Endodermal cell (in vitro differentiated cells): ENCODE measurements at regions not wholly inside any gene's neighbourhood (a gene's known extent, or its start where the extent isn't known, plus 50 kb on each side); places are given as distances from the start of the nearest gene placed in this dataset.

Source experiments
- DNase-seq: peaks from one replicate; pipeline ENCODE4 v3.0.0-alpha.2; 2017
- H3K27ac ChIP-seq: 2 replicates; pipeline ENCODE4 v1.5.1; 2013; ENCODE audit warnings: mild to moderate bottlenecking, low read depth, low read length, moderate library complexity
- H3K27me3 ChIP-seq: 2 replicates; pipeline ENCODE4 v1.6.1; 2013; ENCODE audit warnings: mild to moderate bottlenecking, low read length, moderate library complexity; ENCODE audit not compliant: insufficient read depth, control insufficient read depth, poor library complexity, severe bottlenecking
- H3K36me3 ChIP-seq: 2 replicates; pipeline ENCODE4 v1.7.0; 2013; ENCODE audit warnings: mild to moderate bottlenecking, low read length, moderate library complexity; ENCODE audit not compliant: control insufficient read depth, insufficient read depth
- H3K4me1 ChIP-seq: one replicate; pipeline ENCODE4 v1.7.0; 2013; ENCODE audit warnings: low read length; ENCODE audit not compliant: control insufficient read depth, insufficient read depth
- H3K4me3 ChIP-seq: 2 replicates; pipeline ENCODE4 v1.5.1; 2013; ENCODE audit warnings: mild to moderate bottlenecking, low read length, moderate library complexity
- H3K9ac ChIP-seq: 2 replicates; pipeline ENCODE4 v1.6.1; 2013; ENCODE audit warnings: mild to moderate bottlenecking, low read length, moderate library complexity; ENCODE audit not compliant: poor library complexity, severe bottlenecking; ENCODE audit errors: extremely low read depth
- H3K9me3 ChIP-seq: 2 replicates; pipeline ENCODE4 v1.6.1; 2013; ENCODE audit warnings: mild to moderate bottlenecking, low read length, moderate library complexity; ENCODE audit not compliant: control insufficient read depth
- H3K27ac Mint-ChIP-seq: 2 replicates; pipeline ENCODE4 v1.8.0; 2020; ENCODE audit warnings: mixed read lengths
- H3K27me3 Mint-ChIP-seq: 2 replicates; pipeline ENCODE4 v1.8.0; 2021; ENCODE audit warnings: mild to moderate bottlenecking, mixed read lengths; ENCODE audit not compliant: insufficient read depth
- H3K36me3 Mint-ChIP-seq: 2 replicates; pipeline ENCODE4 v1.8.0; 2020; ENCODE audit warnings: low read depth, mixed read lengths
- H3K4me1 Mint-ChIP-seq: 2 replicates; pipeline ENCODE4 v1.8.0; 2020; ENCODE audit warnings: mixed read lengths
- H3K4me3 Mint-ChIP-seq: 2 replicates; pipeline ENCODE4 v1.8.0; 2020; ENCODE audit warnings: mild to moderate bottlenecking, moderate library complexity, mixed read lengths
- H3K9me3 Mint-ChIP-seq: 2 replicates; pipeline ENCODE4 v1.8.0; 2020; ENCODE audit warnings: mild to moderate bottlenecking, mixed read lengths
- WGBS, 2 experiments: methylation state at CpG; one replicate each; pipeline versions ENCODE4 v1.1.5 to v1.1.7; 2013; ENCODE audit warnings: missing lambda C conversion rate in 2 of 2, mixed read lengths in 1 of 2; ENCODE audit not compliant: insufficient coverage in 1 of 2, insufficient read length in 1 of 2; 5-methylcytosine and 5-hydroxymethylcytosine counted together
- TF ChIP-seq, protein P1 (sequence below): fragments of 200-600 bp; sonication (generic); conservative IDR thresholded peaks from 2 replicates; pipeline ENCODE4 v1.5.0; 2021; ENCODE audit warnings: antibody characterized with exemption, mild to moderate bottlenecking

GRCh38 chr3:46135475-46135874 is 72.6 kb downstream of the CCR1 start:
- DNase-seq, result no peak
- Histone ChIP-seq H3K9ac (no peak overlapping the region), H3K36me3 (no peaks in the 10 kb centered on the region), H3K4me3 (no peak overlapping the region), H3K27ac (no peak overlapping the region), H3K27me3 (no peaks in the 10 kb centered on the region), H3K9me3 (no peaks in the 10 kb centered on the region), H3K4me1 (no peaks in the 10 kb centered on the region)
- no peak overlapping the region for H3K4me3 Mint-ChIP-seq
- H3K27me3 Mint-ChIP-seq, result no peaks in the 10 kb centered on the region
- H3K4me1 Mint-ChIP-seq, result no peaks in the 10 kb centered on the region
- H3K27ac Mint-ChIP-seq, result no peak overlapping the region
- no peaks in the 10 kb centered on the region for H3K36me3 Mint-ChIP-seq
- TF ChIP-seq, protein P1, sequence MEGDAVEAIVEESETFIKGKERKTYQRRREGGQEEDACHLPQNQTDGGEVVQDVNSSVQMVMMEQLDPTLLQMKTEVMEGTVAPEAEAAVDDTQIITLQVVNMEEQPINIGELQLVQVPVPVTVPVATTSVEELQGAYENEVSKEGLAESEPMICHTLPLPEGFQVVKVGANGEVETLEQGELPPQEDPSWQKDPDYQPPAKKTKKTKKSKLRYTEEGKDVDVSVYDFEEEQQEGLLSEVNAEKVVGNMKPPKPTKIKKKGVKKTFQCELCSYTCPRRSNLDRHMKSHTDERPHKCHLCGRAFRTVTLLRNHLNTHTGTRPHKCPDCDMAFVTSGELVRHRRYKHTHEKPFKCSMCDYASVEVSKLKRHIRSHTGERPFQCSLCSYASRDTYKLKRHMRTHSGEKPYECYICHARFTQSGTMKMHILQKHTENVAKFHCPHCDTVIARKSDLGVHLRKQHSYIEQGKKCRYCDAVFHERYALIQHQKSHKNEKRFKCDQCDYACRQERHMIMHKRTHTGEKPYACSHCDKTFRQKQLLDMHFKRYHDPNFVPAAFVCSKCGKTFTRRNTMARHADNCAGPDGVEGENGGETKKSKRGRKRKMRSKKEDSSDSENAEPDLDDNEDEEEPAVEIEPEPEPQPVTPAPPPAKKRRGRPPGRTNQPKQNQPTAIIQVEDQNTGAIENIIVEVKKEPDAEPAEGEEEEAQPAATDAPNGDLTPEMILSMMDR, result no peak
- no peaks in the 10 kb centered on the region for H3K9me3 Mint-ChIP-seq
- WGBS, 2 experiments, result 80 to 88% methylated on average over 3 of the region's 3 CpGs

- H3K4me3 ChIP-seq, result no peak overlapping the region
- no peak overlapping the region for H3K27ac Mint-ChIP-seq
- WGBS, 2 experiments, result 93% methylated on average over 3 of the region's 3 CpGs; no CpG with 5 or more reads in 1 of the 2 experiments
- no peak overlapping the region for H3K9ac ChIP-seq
- no peak for DNase-seq
- no peaks in the 10 kb centered on the region for H3K4me1 ChIP-seq
- H3K36me3 Mint-ChIP-seq, result no peaks in the 10 kb centered on the region
- no peak overlapping the region for H3K27ac ChIP-seq
- no peaks in the 10 kb centered on the region for H3K4me1 Mint-ChIP-seq
- H3K36me3 ChIP-seq, result no peaks in the 10 kb centered on the region
- no peaks in the 10 kb centered on the region for H3K9me3 Mint-ChIP-seq
- H3K4me3 Mint-ChIP-seq, result no peak overlapping the region
- H3K27me3 ChIP-seq, result no peaks in the 10 kb centered on the region
- TF ChIP-seq, protein P1, result no peak
- H3K9me3 ChIP-seq, result no peaks in the 10 kb centered on the region
- H3K27me3 Mint-ChIP-seq, result no peaks in the 10 kb centered on the region
Measured at GRCh38 chr3:46133285-46133684, 74.8 kb downstream of the CCR1 start.

GRCh38 chr3:46132565-46132964 is 75.5 kb downstream of the CCR1 start:
- Mint-ChIP-seq H3K4me3 (no peak overlapping the region), H3K4me1 (no peaks in the 10 kb centered on the region), H3K9me3 (no peaks in the 10 kb centered on the region), H3K36me3 (no peaks in the 10 kb centered on the region), H3K27me3 (no peaks in the 10 kb centered on the region), H3K27ac (no peak overlapping the region)
- Histone ChIP-seq H3K4me3 (no peak overlapping the region), H3K36me3 (no peaks in the 10 kb centered on the region), H3K27ac (no peak overlapping the region), H3K4me1 (no peaks in the 10 kb centered on the region), H3K27me3 (no peaks in the 10 kb centered on the region), H3K9ac (no peak overlapping the region), H3K9me3 (no peaks in the 10 kb centered on the region)
- DNase-seq, result no peak
- WGBS, 2 experiments, result 98 to 100% methylated on average over 1 to 4 of the region's 4 CpGs
- TF ChIP-seq, protein P1, result no peak
